ENCODE measurements at regions not wholly inside any gene's neighbourhood (a gene's known extent, or its start where the extent isn't known, plus 50 kb on each side); places are given as distances from the start of the nearest gene placed in this dataset.

- DNase-seq, result no peak
Measured at GRCh38 chr3:177550667-177551066, 353.4 kb upstream of the TBL1XR1 start.

- DNase-seq, result no peak
Measured at GRCh38 chr3:177551431-177551836, 354.2 kb upstream of the TBL1XR1 start.

GRCh38 chr3:177552051-177552450, 354.8 kb upstream of the TBL1XR1 start:
- DNase-seq, result no peak

- no peak for DNase-seq
Measured at GRCh38 chr3:177553012-177553411, 355.7 kb upstream of the TBL1XR1 start.

- DNase-seq, result no peak
Measured at GRCh38 chr3:177553579-177553978, 356.3 kb upstream of the TBL1XR1 start.

GRCh38 chr3:177554895-177555759, 357.8 kb upstream of the TBL1XR1 start:
- peak; percentile 36 for DNase-seq

- no peak for DNase-seq
Measured at GRCh38 chr3:177557548-177557947, 360.3 kb upstream of the TBL1XR1 start.

- DNase-seq, result no peak
Measured at GRCh38 chr3:177561365-177561764, 364.1 kb upstream of the TBL1XR1 start.

GRCh38 chr3:177561769-177562392, 364.6 kb upstream of the TBL1XR1 start:
- no peak for DNase-seq

- no peak for DNase-seq
Measured at GRCh38 chr3:177563243-177563780, 366.0 kb upstream of the TBL1XR1 start.

- DNase-seq, result no peak
Measured at GRCh38 chr3:177563792-177564191, 366.5 kb upstream of the TBL1XR1 start.

GRCh38 chr3:177565981-177566380, 368.7 kb upstream of the TBL1XR1 start:
- no peak for DNase-seq

GRCh38 chr3:177567833-177568232, 370.6 kb upstream of the TBL1XR1 start:
- DNase-seq, result peak; percentile 37

GRCh38 chr3:177569193-177569592, 371.9 kb upstream of the TBL1XR1 start:
- DNase-seq, result peak; percentile 53

- DNase-seq, result no peak
Measured at GRCh38 chr3:177569875-177570657, 372.8 kb upstream of the TBL1XR1 start.

- DNase-seq, result no peak
Measured at GRCh38 chr3:177571271-177571943, 374.1 kb upstream of the TBL1XR1 start.

GRCh38 chr3:177571944-177572315, 374.6 kb upstream of the TBL1XR1 start:
- no peak for DNase-seq

- DNase-seq, result peak; percentile 98
Measured at GRCh38 chr3:177574222-177574856, 377.1 kb upstream of the TBL1XR1 start.

- no peak for DNase-seq
Measured at GRCh38 chr3:177576746-177577145, 379.5 kb upstream of the TBL1XR1 start.

GRCh38 chr3:177578488-177578887, 381.2 kb upstream of the TBL1XR1 start:
- no peak for DNase-seq

GRCh38 chr3:177579419-177579818, 382.1 kb upstream of the TBL1XR1 start:
- no peak for DNase-seq

- DNase-seq, result no peak
Measured at GRCh38 chr3:177580437-177580836, 383.2 kb upstream of the TBL1XR1 start.

Data from NCI-H226 (cell line).